HFF-Myc (cell line): ENCODE measurements at regions not wholly inside any gene's neighbourhood (a gene's known extent, or its start where the extent isn't known, plus 50 kb on each side); places are given as distances from the start of the nearest gene placed in this dataset.

Experiments
- DNase-seq: peaks from one replicate; pipeline ENCODE4 v3.0.0-alpha.2; 2011; ENCODE audit warnings: low read depth; ENCODE audit errors: extremely low read depth
- H3K4me3 ChIP-seq: replicated peaks from 2 replicates; pipeline ENCODE4 v1.5.1; 2011; ENCODE audit warnings: low read depth, mild to moderate bottlenecking, control low read depth, low read length
- TF ChIP-seq, protein P1 (sequence below): IDR thresholded peaks from 2 replicates; pipeline ENCODE4 v1.5.1; 2012; ENCODE audit warnings: mild to moderate bottlenecking, low read depth, low read length, control low read depth; ENCODE audit errors: missing control alignments

- no peak for DNase-seq
- H3K4me3 ChIP-seq, result no peak overlapping the region
- TF ChIP-seq, protein P1, sequence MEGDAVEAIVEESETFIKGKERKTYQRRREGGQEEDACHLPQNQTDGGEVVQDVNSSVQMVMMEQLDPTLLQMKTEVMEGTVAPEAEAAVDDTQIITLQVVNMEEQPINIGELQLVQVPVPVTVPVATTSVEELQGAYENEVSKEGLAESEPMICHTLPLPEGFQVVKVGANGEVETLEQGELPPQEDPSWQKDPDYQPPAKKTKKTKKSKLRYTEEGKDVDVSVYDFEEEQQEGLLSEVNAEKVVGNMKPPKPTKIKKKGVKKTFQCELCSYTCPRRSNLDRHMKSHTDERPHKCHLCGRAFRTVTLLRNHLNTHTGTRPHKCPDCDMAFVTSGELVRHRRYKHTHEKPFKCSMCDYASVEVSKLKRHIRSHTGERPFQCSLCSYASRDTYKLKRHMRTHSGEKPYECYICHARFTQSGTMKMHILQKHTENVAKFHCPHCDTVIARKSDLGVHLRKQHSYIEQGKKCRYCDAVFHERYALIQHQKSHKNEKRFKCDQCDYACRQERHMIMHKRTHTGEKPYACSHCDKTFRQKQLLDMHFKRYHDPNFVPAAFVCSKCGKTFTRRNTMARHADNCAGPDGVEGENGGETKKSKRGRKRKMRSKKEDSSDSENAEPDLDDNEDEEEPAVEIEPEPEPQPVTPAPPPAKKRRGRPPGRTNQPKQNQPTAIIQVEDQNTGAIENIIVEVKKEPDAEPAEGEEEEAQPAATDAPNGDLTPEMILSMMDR, result no peak
Measured at GRCh38 chr2:103364177-103364576, 602.3 kb downstream of the TMEM182 start.

DNA sequence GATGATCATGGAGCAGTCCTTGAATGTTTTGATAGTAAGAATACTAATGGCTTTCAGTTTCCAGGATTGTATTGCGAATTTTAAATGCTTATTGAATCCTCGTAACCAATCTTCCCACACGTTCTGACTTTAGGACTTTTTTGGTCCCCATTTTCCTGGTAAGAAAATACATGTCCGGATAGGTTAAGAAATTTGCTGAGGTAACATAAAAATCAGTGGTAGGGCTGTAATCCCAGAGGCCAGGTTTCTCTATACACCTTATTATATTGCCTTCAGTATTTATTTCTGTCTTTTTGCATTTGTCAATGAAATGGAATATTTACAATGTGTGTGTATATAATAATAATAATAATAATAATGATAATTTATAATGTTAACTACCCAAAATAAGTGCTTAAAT lies 603.2 kb downstream of the TMEM182 start:
- TF ChIP-seq, protein P1, result no peak
- no peak overlapping the region for H3K4me3 ChIP-seq
- DNase-seq, result no peak

- DNase-seq, result no peak
- H3K4me3 ChIP-seq, result no peak overlapping the region
- TF ChIP-seq, protein P1, result no peak
Measured at GRCh38 chr2:103367877-103368276, 606.0 kb downstream of the TMEM182 start.

- no peak for DNase-seq
- TF ChIP-seq, protein P1, result no peak
- H3K4me3 ChIP-seq, result no peak overlapping the region
Measured at GRCh38 chr2:103383541-103383940, 621.7 kb downstream of the TMEM182 start.

DNA sequence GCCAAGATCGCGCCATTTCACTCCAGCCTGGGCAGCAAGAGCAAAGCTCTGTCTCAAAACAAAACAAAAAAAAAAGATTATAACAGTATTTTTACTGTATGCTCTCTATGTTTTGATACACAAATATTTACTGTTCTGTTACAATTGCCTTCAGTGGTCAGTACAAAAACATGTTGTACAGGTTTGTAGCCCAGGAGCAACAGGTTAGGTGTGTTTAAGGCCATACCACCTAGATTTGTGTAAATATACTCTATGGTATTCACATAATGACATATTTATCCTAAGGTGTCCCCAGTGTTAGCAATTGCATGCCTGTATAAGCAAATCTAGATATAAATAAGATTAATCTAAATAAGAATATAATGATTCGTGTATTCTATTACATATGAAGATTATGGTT lies 625.0 kb downstream of the TMEM182 start:
- DNase-seq, result no peak
- H3K4me3 ChIP-seq, result no peak overlapping the region
- TF ChIP-seq, protein P1, result no peak

DNA sequence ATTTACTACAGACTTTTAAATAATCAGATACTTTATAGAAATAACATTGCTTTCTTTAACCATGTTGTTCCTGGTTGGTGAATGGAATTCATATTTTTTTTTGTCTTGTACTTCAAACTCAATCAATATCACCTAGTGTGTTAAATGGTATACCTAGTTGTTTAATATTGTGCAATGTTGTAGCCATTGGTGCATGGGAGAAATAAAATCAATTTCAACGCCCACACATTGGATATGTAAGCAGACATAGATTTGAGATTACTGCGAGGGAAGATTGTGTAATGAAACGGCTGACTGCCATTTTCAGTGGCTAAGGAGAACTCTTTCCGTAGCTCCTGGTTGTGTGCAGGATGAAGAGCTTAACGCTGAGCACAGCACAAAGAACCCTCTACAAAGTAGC lies 626.1 kb downstream of the TMEM182 start:
- DNase-seq, result no peak
- TF ChIP-seq, protein P1, result no peak
- H3K4me3 ChIP-seq, result no peak overlapping the region

GRCh38 chr2:103396152-103396551 lies 634.3 kb downstream of the TMEM182 start:
- DNase-seq, result no peak
- TF ChIP-seq, protein P1, result no peak
- no peak overlapping the region for H3K4me3 ChIP-seq
